Fibroblast of lung (primary cell): ENCODE measurements at regions not wholly inside any gene's neighbourhood (a gene's known extent, or its start where the extent isn't known, plus 50 kb on each side); places are given as distances from the start of the nearest gene placed in this dataset.

Source experiments
- EZH2 ChIP-seq: IDR thresholded peaks from 2 replicates; pipeline ENCODE4 v1.5.1; 2012; ENCODE audit warnings: low read length, control low read depth, mild to moderate bottlenecking; ENCODE audit errors: missing control alignments
- TF ChIP-seq, protein P1 (sequence below), 2 donors: IDR thresholded peaks in 1 of 2; conservative IDR thresholded peaks in 1 of 2; 1 replicate in 1 of 2; 2 replicates in 1 of 2; pipeline ENCODE4 v1.5.1; 2011 to 2012; ENCODE audit warnings: low read length in 2 of 2, control low read depth in 1 of 2, inconsistent platforms in 1 of 2, low read depth in 1 of 2, mild to moderate bottlenecking in 1 of 2

DNA sequence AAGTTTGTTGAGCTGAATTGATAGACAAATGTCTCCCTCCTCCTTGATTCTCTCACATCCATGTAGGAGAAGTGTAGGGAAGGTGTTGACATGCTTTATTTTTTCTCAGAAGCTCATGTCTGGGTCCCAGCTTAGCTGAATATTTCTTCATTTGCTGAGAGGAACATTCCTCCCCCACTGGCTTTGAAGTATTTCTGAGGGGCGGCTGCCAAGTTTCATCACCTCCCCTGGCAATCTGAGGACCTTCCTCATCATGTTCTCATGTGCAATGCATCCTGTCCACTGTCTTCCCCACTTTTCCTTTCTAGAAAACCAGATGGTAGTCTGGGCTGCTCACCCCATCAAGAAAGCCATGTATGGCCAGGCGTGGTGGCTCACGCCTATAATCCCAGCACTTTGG lies 168.9 kb upstream of the RGMA start:
- TF ChIP-seq, protein P1, sequence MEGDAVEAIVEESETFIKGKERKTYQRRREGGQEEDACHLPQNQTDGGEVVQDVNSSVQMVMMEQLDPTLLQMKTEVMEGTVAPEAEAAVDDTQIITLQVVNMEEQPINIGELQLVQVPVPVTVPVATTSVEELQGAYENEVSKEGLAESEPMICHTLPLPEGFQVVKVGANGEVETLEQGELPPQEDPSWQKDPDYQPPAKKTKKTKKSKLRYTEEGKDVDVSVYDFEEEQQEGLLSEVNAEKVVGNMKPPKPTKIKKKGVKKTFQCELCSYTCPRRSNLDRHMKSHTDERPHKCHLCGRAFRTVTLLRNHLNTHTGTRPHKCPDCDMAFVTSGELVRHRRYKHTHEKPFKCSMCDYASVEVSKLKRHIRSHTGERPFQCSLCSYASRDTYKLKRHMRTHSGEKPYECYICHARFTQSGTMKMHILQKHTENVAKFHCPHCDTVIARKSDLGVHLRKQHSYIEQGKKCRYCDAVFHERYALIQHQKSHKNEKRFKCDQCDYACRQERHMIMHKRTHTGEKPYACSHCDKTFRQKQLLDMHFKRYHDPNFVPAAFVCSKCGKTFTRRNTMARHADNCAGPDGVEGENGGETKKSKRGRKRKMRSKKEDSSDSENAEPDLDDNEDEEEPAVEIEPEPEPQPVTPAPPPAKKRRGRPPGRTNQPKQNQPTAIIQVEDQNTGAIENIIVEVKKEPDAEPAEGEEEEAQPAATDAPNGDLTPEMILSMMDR (conservative IDR thresholded peaks at IDR 0.05 in 1 of 2, IDR thresholded peaks at IDR 0.05 in 1 of 2; ENCODE audit: low read depth in 1 of 2, low read length in 2 of 2): no peak
- no peak for TF ChIP-seq EZH2
